HCT116 (cell line): ENCODE measurements at regions not wholly inside any gene's neighbourhood (a gene's known extent, or its start where the extent isn't known, plus 50 kb on each side); places are given as distances from the start of the nearest gene placed in this dataset.

Source experiments
- CTCF ChIP-seq, 3 experiments: fragments of 200-600 bp in 1 of 3; sonication (generic) in 1 of 3; IDR thresholded peaks in 2 of 3; conservative IDR thresholded peaks in 1 of 3; 2 replicates each; pipeline ENCODE4 v1.5.1; 2012 to 2017; ENCODE audit warnings: low read depth in 2 of 3, low read length in 2 of 3, antibody characterized with exemption in 1 of 3, borderline replicate concordance in 1 of 3, control low read depth in 1 of 3, mild to moderate bottlenecking in 1 of 3, mixed read lengths in 1 of 3, mixed run types in 1 of 3, moderate library complexity in 1 of 3; ENCODE audit not compliant: insufficient read depth in 1 of 3
- EZH2 ChIP-seq: fragments of 200-600 bp; sonication (generic); IDR thresholded peaks from 2 replicates; pipeline ENCODE4 v1.6.1; 2017; ENCODE audit warnings: antibody characterized with exemption, mixed run types
- JUND ChIP-seq: IDR thresholded peaks from 2 replicates; pipeline ENCODE4 v1.6.1; 2012
- POLR2A ChIP-seq: IDR thresholded peaks from 2 replicates; pipeline ENCODE4 v1.7.0; 2011; ENCODE audit warnings: borderline replicate concordance; ENCODE audit not compliant: insufficient read depth, insufficient read length; ENCODE audit errors: extremely low read depth
- POLR2AphosphoS5 ChIP-seq: IDR thresholded peaks from 2 replicates; pipeline ENCODE4 v1.6.1; 2011; ENCODE audit warnings: mild to moderate bottlenecking, low read depth, low read length, moderate library complexity

- TF ChIP-seq JUND (no peak), CTCF (IDR thresholded peaks at IDR 0.05 in 2 of 3, conservative IDR thresholded peaks at IDR 0.05 in 1 of 3; ENCODE audit: borderline replicate concordance in 1 of 3, insufficient read depth in 1 of 3, low read depth in 2 of 3, low read length in 2 of 3) (no peak), EZH2 (no peak), POLR2A (no peak), POLR2AphosphoS5 (no peak)
These were observed 643.0 kb upstream of the CITED2 start for GRCh38 chr6:140017470-140017869.
